Superior temporal gyrus (tissue), 1 donor: ENCODE measurements at regions not wholly inside any gene's neighbourhood (a gene's known extent, or its start where the extent isn't known, plus 50 kb on each side); places are given as distances from the start of the nearest gene placed in this dataset.

Source experiments
- DNase-seq: peaks from one replicate; pipeline ENCODE4 v3.0.0-alpha.2; 2016; ENCODE audit errors: extremely low spot score

GRCh38 chr3:16109929-16110328 lies 64.6 kb upstream of the GALNT15 start:
- DNase-seq, result no peak

GRCh38 chr3:16112910-16113504 lies 61.5 kb upstream of the GALNT15 start:
- no peak for DNase-seq

- DNase-seq, result no peak
Observed at GRCh38 chr3:16113704-16114103, 60.8 kb upstream of the GALNT15 start.

DNA sequence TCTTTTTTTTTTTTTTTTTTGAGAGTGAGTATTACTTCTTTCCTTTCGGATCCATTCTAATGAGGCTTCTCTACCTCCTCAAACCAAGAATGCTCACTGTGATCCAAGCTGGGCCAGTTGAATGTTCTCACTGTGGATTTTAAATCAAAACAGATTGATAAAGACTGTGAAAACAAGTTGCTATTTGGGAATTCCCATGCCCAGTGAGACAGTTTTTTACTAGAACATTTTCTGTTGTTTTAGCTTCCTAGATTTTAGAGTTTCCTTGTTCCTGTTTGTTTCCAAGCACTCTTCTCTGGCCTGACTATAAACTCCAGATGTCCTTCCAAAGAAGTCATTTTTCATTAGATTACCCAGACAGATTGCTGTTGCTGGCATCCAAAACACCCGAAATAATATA lies 60.1 kb upstream of the GALNT15 start:
- no peak for DNase-seq

GRCh38 chr3:16114930-16115329 lies 59.5 kb upstream of the GALNT15 start:
- no peak for DNase-seq

- DNase-seq, result no peak
Observed at GRCh38 chr3:16118396-16118795, 56.1 kb upstream of the GALNT15 start.

DNA sequence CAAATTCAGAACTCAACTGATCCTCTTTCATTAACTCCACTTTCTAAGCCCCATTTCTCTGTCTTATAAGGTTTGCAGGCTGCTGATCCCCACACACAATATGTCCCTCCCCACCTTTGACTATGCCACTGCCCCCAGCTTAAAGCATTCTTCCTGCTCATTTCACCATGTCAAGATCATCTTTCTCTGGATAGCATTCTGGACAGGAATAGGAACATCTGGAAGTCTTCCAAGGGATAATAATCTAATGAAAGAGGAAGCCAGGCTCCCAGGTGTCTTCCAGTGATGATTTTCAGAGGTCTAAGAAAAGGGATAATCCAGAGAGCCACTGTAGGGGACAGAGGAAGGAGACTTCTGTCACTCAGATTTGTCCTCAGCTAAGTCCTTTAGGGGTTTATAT lies 54.6 kb upstream of the GALNT15 start:
- no peak for DNase-seq

GRCh38 chr3:16121391-16121790 lies 53.1 kb upstream of the GALNT15 start:
- no peak for DNase-seq

DNA sequence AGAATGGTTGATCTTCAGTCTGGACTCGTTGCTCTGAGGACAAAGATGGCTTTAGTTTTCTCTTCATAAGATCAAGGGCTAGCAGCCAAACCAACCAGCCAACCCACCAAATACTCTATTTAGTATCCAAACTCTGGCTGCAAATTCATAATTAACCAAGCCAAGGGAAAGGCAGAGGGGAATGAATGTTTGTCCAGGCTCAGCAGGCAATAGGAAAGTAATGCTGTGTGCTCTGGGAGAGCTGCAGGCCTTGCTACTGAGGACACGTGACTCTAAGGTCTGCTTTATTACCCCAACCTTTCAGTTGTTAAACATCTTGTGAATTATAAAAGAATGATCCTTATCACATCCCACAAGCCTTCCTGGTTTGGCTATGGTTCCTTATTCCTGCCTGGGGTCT lies 52.3 kb upstream of the GALNT15 start:
- peak; percentile 51 for DNase-seq

DNA sequence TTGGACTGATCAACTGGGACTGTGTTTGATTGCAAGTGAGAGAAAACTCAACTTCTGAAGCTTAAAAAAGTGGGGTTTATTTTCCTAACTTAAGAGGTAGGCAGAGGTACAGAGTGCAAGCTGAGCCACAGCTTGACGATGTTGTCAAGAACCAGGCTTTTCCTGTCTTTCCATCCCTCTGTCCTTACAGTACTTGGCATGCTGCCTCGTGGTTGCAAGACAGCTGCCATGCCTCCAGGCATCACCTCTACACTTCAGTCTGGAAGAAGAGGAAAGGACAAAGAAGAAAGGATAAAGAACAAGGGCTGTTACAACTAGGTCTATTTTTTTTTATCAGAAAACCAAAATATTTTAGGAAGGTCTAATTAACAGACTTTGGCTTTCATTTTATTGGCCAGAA lies 51.8 kb upstream of the GALNT15 start:
- DNase-seq, result no peak

GRCh38 chr3:16124636-16125035 lies 49.8 kb upstream of the GALNT15 start:
- no peak for DNase-seq
